ENCODE measurements at regions not wholly inside any gene's neighbourhood (a gene's known extent, or its start where the extent isn't known, plus 50 kb on each side); places are given as distances from the start of the nearest gene placed in this dataset.

DNA sequence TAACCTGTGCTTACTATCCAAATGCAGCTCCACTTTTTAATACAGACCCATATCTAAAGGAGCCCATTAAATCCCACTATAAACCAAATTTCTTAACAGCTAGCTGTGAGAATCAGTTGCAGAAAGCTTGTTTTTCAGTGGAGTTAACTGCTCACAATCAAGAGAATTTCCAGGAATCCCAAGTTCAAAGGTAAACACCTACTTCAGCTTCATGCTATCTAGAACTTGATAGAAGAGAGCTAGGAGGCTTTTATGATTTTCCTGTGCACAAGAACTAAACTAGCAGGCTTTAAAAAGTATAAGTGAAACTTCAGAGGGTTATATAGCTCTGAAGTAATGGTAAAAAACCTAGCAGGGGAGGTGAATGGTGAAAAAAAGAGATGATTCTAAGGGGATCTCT, 96.2 kb upstream of the PABPC4L start:
- no peak for TF ChIP-seq EZH2phosphoT487 (IDR thresholded peaks at IDR 0.05; ENCODE audit: low read depth, severe bottlenecking, unreplicated experiment)
- TF ChIP-seq, protein P1, sequence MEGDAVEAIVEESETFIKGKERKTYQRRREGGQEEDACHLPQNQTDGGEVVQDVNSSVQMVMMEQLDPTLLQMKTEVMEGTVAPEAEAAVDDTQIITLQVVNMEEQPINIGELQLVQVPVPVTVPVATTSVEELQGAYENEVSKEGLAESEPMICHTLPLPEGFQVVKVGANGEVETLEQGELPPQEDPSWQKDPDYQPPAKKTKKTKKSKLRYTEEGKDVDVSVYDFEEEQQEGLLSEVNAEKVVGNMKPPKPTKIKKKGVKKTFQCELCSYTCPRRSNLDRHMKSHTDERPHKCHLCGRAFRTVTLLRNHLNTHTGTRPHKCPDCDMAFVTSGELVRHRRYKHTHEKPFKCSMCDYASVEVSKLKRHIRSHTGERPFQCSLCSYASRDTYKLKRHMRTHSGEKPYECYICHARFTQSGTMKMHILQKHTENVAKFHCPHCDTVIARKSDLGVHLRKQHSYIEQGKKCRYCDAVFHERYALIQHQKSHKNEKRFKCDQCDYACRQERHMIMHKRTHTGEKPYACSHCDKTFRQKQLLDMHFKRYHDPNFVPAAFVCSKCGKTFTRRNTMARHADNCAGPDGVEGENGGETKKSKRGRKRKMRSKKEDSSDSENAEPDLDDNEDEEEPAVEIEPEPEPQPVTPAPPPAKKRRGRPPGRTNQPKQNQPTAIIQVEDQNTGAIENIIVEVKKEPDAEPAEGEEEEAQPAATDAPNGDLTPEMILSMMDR (IDR thresholded peaks at IDR 0.05; ENCODE audit: poor library complexity) = no peak
